Neuronal stem cell (in vitro differentiated cells): ENCODE measurements at regions not wholly inside any gene's neighbourhood (a gene's known extent, or its start where the extent isn't known, plus 50 kb on each side); places are given as distances from the start of the nearest gene placed in this dataset.

ENCODE experiments used
- DNase-seq: peaks from one replicate; pipeline ENCODE4 v3.0.0-alpha.2; 2013; ENCODE audit warnings: low spot score
- H2AFZ ChIP-seq: one replicate; pipeline ENCODE4 v1.6.1; 2013; ENCODE audit warnings: mild to moderate bottlenecking, low read length, inconsistent platforms
- H2AK5ac ChIP-seq: 2 replicates; pipeline ENCODE4 v1.6.1; 2013; ENCODE audit warnings: low read depth, mild to moderate bottlenecking, inconsistent platforms, low read length, moderate library complexity, mixed read lengths
- H2BK120ac ChIP-seq: 2 replicates; pipeline ENCODE4 v1.6.1; 2013; ENCODE audit warnings: low read depth, mild to moderate bottlenecking, inconsistent platforms, low read length, moderate library complexity, mixed read lengths
- H2BK12ac ChIP-seq: one replicate; pipeline ENCODE4 v1.6.1; 2013; ENCODE audit warnings: low read length, inconsistent platforms
- H2BK15ac ChIP-seq: 2 replicates; pipeline ENCODE4 v1.6.1; 2013; ENCODE audit warnings: mild to moderate bottlenecking, low read length, inconsistent platforms, mixed read lengths
- H2BK5ac ChIP-seq: one replicate; pipeline ENCODE4 v1.6.1; 2013; ENCODE audit warnings: inconsistent platforms, mild to moderate bottlenecking, low read length, moderate library complexity
- H3K14ac ChIP-seq: one replicate; pipeline ENCODE4 v1.6.1; 2013; ENCODE audit warnings: low read length, inconsistent platforms
- H3K18ac ChIP-seq: 2 replicates; pipeline ENCODE4 v1.6.1; 2013; ENCODE audit warnings: low read length, inconsistent platforms
- H3K23ac ChIP-seq: 2 replicates; pipeline ENCODE4 v1.6.1; 2013; ENCODE audit warnings: low read depth, mild to moderate bottlenecking, mixed read lengths, low read length, inconsistent platforms; ENCODE audit not compliant: poor library complexity
- H3K27ac ChIP-seq: replicated peaks from 3 replicates; pipeline ENCODE4 v1.5.1; 2013; ENCODE audit warnings: low read length, inconsistent platforms
- H3K27me3 ChIP-seq, 3 experiments: 2 replicates each; pipeline ENCODE4 v1.6.1; 2013; ENCODE audit warnings: low read length in 3 of 3, mild to moderate bottlenecking in 2 of 3, inconsistent platforms in 1 of 3, low read depth in 1 of 3, mixed read lengths in 1 of 3, moderate library complexity in 1 of 3; ENCODE audit not compliant: control insufficient read depth in 3 of 3, insufficient read depth in 3 of 3
- H3K36me3 ChIP-seq, 2 donors: replicated peaks in 1 of 2; 2 replicates each; pipeline ENCODE4 v1.6.1; 2013; ENCODE audit warnings: low read length in 2 of 2; ENCODE audit not compliant: control insufficient read depth in 2 of 2, insufficient read depth in 2 of 2
- H3K4ac ChIP-seq: 2 replicates; pipeline ENCODE4 v1.6.1; 2013; ENCODE audit warnings: inconsistent platforms, mild to moderate bottlenecking, low read length, moderate library complexity
- H3K4me1 ChIP-seq, 2 donors: 1 replicate in 1 of 2; 2 replicates in 1 of 2; pipeline ENCODE4 v1.6.1; 2013; ENCODE audit warnings: low read length in 2 of 2, low read depth in 1 of 2; ENCODE audit not compliant: control insufficient read depth in 2 of 2, insufficient read depth in 1 of 2
- H3K4me2 ChIP-seq: one replicate; pipeline ENCODE4 v1.6.1; 2013; ENCODE audit warnings: mild to moderate bottlenecking, low read length, inconsistent platforms; ENCODE audit not compliant: insufficient read depth, poor library complexity, severe bottlenecking
- H3K4me3 ChIP-seq, 2 donors: 2 replicates each; pipeline ENCODE4 v1.5.1; 2013; ENCODE audit warnings: low read length in 2 of 2, mild to moderate bottlenecking in 2 of 2, inconsistent platforms in 1 of 2, moderate library complexity in 1 of 2
- H3K79me1 ChIP-seq: one replicate; pipeline ENCODE4 v1.6.1; 2013; ENCODE audit warnings: low read depth, mild to moderate bottlenecking, inconsistent platforms, low read length, moderate library complexity
- H3K9ac ChIP-seq: one replicate; pipeline ENCODE4 v1.6.1; 2013; ENCODE audit warnings: mild to moderate bottlenecking, low read depth, low read length, inconsistent platforms; ENCODE audit not compliant: poor library complexity
- H3K9me3 ChIP-seq, 2 donors: replicated peaks in 1 of 2; 2 replicates each; pipeline versions ENCODE3 to v1.6.1; 2013; ENCODE audit warnings: low read length in 2 of 2, mild to moderate bottlenecking in 2 of 2, inconsistent platforms in 1 of 2, low read depth in 1 of 2, mixed read lengths in 1 of 2, moderate library complexity in 1 of 2; ENCODE audit not compliant: control insufficient read depth in 2 of 2, insufficient read depth in 1 of 2
- H4K8ac ChIP-seq: one replicate; pipeline ENCODE4 v1.6.1; 2013; ENCODE audit warnings: low read depth, mild to moderate bottlenecking, inconsistent platforms, low read length, moderate library complexity
- H4K91ac ChIP-seq: one replicate; pipeline ENCODE4 v1.6.1; 2013; ENCODE audit warnings: low read length, low read depth, mild to moderate bottlenecking, inconsistent platforms; ENCODE audit not compliant: poor library complexity
- whole genome bisulfite sequencing, 2 donors: extraction: QIAGEN DNeasy Blood & Tissue Kit; methylation state at CpG; one replicate each; pipeline ENCODE4 v1.1.7; 2013; ENCODE audit warnings: missing lambda C conversion rate in 2 of 2, mixed read lengths in 1 of 2; ENCODE audit not compliant: insufficient read length in 2 of 2, insufficient replicate concordance in 1 of 2; ENCODE audit errors: extremely low coverage in 2 of 2; 5-methylcytosine and 5-hydroxymethylcytosine counted together

DNA sequence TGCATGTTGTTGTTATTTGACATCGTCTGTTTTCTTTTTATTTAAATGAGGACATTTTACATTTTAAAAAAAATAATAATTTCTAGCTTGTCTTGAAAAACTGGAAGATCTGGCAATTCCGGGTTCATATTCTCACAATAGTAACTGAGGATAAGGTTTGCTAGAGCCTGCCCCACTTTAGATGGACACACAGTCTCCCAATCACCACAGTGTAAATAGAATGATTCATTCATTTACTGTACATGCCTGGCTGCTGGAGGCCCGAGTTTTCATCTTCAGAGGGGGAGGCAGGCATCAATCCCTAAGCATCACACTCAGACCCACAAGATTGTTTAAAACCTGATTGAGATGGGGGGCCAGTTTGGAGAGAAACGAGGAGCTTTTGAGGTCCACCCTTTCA is 2039.7 kb upstream of the WWC1 start:
- Histone ChIP-seq H3K79me1 (no peaks in the 10 kb centered on the region), H4K91ac (no peak overlapping the region), H3K23ac (no peak overlapping the region), H3K14ac (no peak overlapping the region), H2BK120ac (no peak overlapping the region), H3K4me1 (no peaks in the 10 kb centered on the region), H2AK5ac (no peak overlapping the region), H3K4me3 (no peak overlapping the region), H4K8ac (no peak overlapping the region), H3K4ac (no peak overlapping the region), H2BK12ac (no peak overlapping the region), H3K27ac (no peak overlapping the region), H3K18ac (no peak overlapping the region), H3K9me3 (no peaks in the 10 kb centered on the region), H2BK15ac (no peak overlapping the region), H3K27me3 (no peaks in the 10 kb centered on the region), H3K9ac (no peak overlapping the region), H2AFZ (no peak overlapping the region), H2BK5ac (no peak overlapping the region), H3K4me2 (no peak overlapping the region), H3K36me3 (no peaks in the 10 kb centered on the region)
- no peak for DNase-seq
- WGBS, 2 donors: no CpG with 5 or more reads among the region's 4 CpGs

- Histone ChIP-seq H3K79me1 (no peaks in the 10 kb centered on the region), H3K4me1 (no peaks in the 10 kb centered on the region)
These were observed 2033.8 kb upstream of the WWC1 start for GRCh38 chr5:166257661-166258060.

GRCh38 chr5:166262395-166262794 is 2029.0 kb upstream of the WWC1 start:
- no peak overlapping the region for H3K14ac ChIP-seq
- no peak overlapping the region for H3K18ac ChIP-seq
- no peak overlapping the region for H3K27ac ChIP-seq
- no peaks in the 10 kb centered on the region for H3K79me1 ChIP-seq
- H3K23ac ChIP-seq: no peak overlapping the region
- H2AK5ac ChIP-seq: no peak overlapping the region
- H4K8ac ChIP-seq: no peak overlapping the region
- H3K4me2 ChIP-seq: no peak overlapping the region
- no peak overlapping the region for H2BK12ac ChIP-seq
- H3K4me3 ChIP-seq: no peak overlapping the region
- no peak overlapping the region for H3K4ac ChIP-seq
- H3K9me3 ChIP-seq: no peaks in the 10 kb centered on the region
- no peak overlapping the region for H3K9ac ChIP-seq
- no peaks in the 10 kb centered on the region for H3K4me1 ChIP-seq
- no peak overlapping the region for H2BK15ac ChIP-seq
- no CpG with 5 or more reads among the region's 3 CpGs for WGBS, 2 donors
- DNase-seq: no peak
- no peak overlapping the region for H4K91ac ChIP-seq
- H2AFZ ChIP-seq: no peak overlapping the region
- H2BK120ac ChIP-seq: no peak overlapping the region
- H3K27me3 ChIP-seq: no peaks in the 10 kb centered on the region
- no peak overlapping the region for H2BK5ac ChIP-seq
- no peaks in the 10 kb centered on the region for H3K36me3 ChIP-seq

More at GRCh38 chr5:166257661-166258060, 2033.8 kb upstream of the WWC1 start:
- Histone ChIP-seq H2AFZ (no peak overlapping the region), H3K4me3 (no peak overlapping the region), H3K14ac (no peak overlapping the region), H2BK15ac (no peak overlapping the region), H3K27ac (no peak overlapping the region), H2BK5ac (no peak overlapping the region), H3K27me3 (no peaks in the 10 kb centered on the region), H3K36me3 (no peaks in the 10 kb centered on the region), H2BK120ac (no peak overlapping the region), H4K91ac (no peak overlapping the region), H3K4ac (no peak overlapping the region), H3K9me3 (no peaks in the 10 kb centered on the region), H3K23ac (no peak overlapping the region), H3K4me2 (no peak overlapping the region), H4K8ac (no peak overlapping the region), H3K18ac (no peak overlapping the region), H3K9ac (no peak overlapping the region), H2AK5ac (no peak overlapping the region), H2BK12ac (no peak overlapping the region)
- no CpG with 5 or more reads among the region's 4 CpGs for WGBS, 2 donors
- no peak for DNase-seq

DNA sequence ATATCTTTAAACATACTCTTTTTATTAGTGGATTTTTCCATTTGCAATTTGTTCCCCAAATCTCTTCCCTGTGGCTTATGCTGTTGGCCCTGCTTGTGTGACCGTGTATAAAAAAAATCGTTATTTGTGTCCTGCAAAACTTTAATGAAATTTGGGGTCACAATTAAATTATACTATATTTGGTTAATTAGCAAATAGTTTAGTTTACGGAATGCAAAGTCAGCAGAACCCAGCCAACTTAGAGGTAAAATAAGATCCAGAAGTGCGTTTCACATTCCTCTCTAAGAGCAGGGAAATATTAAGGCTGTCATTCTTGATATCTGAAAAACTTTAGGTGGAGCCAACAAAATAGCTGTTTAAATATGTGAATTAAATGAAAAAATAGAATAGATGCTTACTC is 2023.5 kb upstream of the WWC1 start:
- no peak overlapping the region for H4K91ac ChIP-seq
- no peak overlapping the region for H3K23ac ChIP-seq
- H3K4me2 ChIP-seq: no peak overlapping the region
- H3K27ac ChIP-seq: no peak overlapping the region
- H3K36me3 ChIP-seq: no peaks in the 10 kb centered on the region
- no CpG with 5 or more reads among the region's 4 CpGs for whole genome bisulfite sequencing, 2 donors
- no peak for DNase-seq
- no peak overlapping the region for H3K4me3 ChIP-seq
- no peak overlapping the region for H3K14ac ChIP-seq
- H4K8ac ChIP-seq: no peak overlapping the region
- H3K18ac ChIP-seq: no peak overlapping the region
- H2BK120ac ChIP-seq: no peak overlapping the region
- no peaks in the 10 kb centered on the region for H3K27me3 ChIP-seq
- no peaks in the 10 kb centered on the region for H3K9me3 ChIP-seq
- no peak overlapping the region for H3K9ac ChIP-seq
- no peak overlapping the region for H2BK15ac ChIP-seq
- H2AFZ ChIP-seq: no peak overlapping the region
- no peak overlapping the region for H2BK5ac ChIP-seq
- no peak overlapping the region for H3K4ac ChIP-seq
- H2BK12ac ChIP-seq: no peak overlapping the region
- H2AK5ac ChIP-seq: no peak overlapping the region
- H3K79me1 ChIP-seq: no peaks in the 10 kb centered on the region
- no peaks in the 10 kb centered on the region for H3K4me1 ChIP-seq
